ENCODE measurements at regions not wholly inside any gene's neighbourhood (a gene's known extent, or its start where the extent isn't known, plus 50 kb on each side); places are given as distances from the start of the nearest gene placed in this dataset.

DNA sequence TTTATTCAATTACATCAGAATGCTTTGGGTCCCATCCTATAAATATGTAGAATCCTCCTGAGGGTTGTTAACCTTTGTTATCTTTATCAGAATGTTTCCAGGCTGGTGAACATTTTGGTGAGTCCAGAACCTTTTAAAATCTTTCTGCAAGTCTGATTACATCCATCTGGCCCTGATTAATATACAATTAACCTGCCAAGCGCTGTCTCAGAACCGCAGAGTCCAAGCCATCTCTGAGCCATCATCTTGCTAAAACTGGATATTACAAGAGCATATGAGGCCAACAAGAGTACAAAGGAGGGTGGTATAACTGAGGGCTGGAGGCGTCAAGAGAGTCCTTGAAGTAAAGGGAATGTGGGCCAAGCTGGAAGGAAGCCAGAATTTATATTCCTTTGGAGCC, 88.6 kb upstream of the ZC3H11B start:
- Histone ChIP-seq H4K20me1 (no peaks in the 10 kb centered on the region), H3K27me3 (no peaks in the 10 kb centered on the region), H3K9me3 (replicated peaks in 1 of 11) (no peaks in the 10 kb centered on the region), H3K4me2 (no peak overlapping the region), H3K4me1 (peaks cover 0 to 4% (median 0%) of the 10 kb centered on the region in 10 experiments; a peak in 1 of 20 replicates), H3K4me3 (no peak overlapping the region), H3K36me3 (no peaks in the 10 kb centered on the region), H3K27ac (no peak overlapping the region), H3K9ac (no peak overlapping the region)
- no peak for TF ChIP-seq Cebpa-rat (IDR thresholded peaks at IDR 0.05)

DNA sequence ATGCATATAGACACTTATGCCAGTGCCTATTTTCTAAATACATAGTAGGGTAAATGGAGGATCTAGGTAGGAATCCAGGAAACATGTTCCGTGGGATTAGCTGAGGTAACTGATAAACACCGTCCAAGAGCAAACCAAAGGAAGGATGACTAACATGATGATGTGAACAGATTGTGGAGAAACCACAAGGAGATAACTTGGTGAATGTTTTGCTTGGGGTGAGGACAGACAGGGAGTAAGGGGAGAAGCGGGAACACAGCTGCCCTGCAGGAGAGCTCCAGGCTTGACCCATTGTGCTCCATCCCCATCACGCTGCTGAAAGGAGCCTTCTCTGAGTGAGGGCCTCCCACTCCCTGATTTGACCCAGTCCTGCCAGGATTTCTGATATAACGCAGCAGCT, 87.0 kb upstream of the ZC3H11B start:
- Histone ChIP-seq H3K27ac (no peak overlapping the region), H4K20me1 (no peaks in the 10 kb centered on the region), H3K9ac (no peak overlapping the region), H3K4me2 (no peak overlapping the region), H3K4me3 (no peak overlapping the region), H3K4me1 (peaks cover 0 to 4% (median 0%) of the 10 kb centered on the region in 10 experiments; a peak in 1 of 20 replicates), H3K36me3 (no peaks in the 10 kb centered on the region), H3K27me3 (no peaks in the 10 kb centered on the region), H3K9me3 (replicated peaks in 1 of 11) (no peaks in the 10 kb centered on the region)
- TF ChIP-seq Cebpa-rat (IDR thresholded peaks at IDR 0.05) = no peak

DNA sequence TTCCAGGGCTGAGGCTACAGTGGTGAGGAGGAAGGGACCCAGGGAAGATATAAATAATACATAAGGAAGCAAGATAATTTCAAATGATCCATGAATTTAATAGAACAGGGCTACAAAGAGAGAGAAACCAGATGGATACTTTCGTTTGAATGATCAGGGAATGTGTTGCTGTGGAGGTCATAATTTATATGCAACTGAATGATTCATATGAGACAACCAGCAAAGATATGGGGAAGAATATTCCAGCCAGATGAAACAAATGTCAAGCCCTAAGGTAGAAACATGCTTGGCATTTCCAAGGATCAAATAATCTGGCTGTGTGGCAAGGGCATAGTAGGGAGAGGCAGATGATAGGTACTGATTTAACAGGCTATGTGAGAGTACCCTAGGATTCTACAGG, 84.8 kb upstream of the ZC3H11B start:
- no peak for TF ChIP-seq Cebpa-rat (IDR thresholded peaks at IDR 0.05)

DNA sequence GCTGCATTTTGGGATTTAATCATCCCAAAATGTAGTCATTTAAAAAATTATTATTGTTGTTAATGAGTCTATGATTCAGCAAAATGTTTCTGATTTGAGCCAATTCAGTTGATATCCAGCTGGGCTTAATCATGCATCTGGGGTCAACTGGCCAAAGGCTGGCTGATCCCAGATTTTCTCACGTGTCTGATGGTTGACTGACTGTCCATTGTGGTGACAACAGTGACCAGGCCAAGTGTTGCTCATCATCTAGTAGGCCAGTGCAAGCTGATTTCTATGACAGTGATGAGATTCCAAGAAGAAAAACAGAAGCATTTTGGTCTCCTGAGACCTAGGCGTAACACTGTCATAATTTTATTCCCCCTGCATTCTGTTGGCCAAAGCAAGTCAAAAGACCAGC, 80.1 kb upstream of the ZC3H11B start:
- Histone ChIP-seq H3K4me1 (peaks cover 0 to 22% (median 0%) of the 10 kb centered on the region in 10 experiments; a peak in 3 of 20 replicates), H3K27me3 (no peaks in the 10 kb centered on the region), H3K36me3 (no peaks in the 10 kb centered on the region), H3K4me3 (no peak overlapping the region), H3K9ac (no peak overlapping the region), H4K20me1 (no peaks in the 10 kb centered on the region), H3K4me2 (no peak overlapping the region), H3K9me3 (replicated peaks in 1 of 11) (no peaks in the 10 kb centered on the region), H3K27ac (no peak overlapping the region)
- TF ChIP-seq Cebpa-rat (IDR thresholded peaks at IDR 0.05) = no peak

More for the DNA sequence above, 84.8 kb upstream of the ZC3H11B start:
- H3K4me1 ChIP-seq = peaks cover 0 to 4% (median 0%) of the 10 kb centered on the region in 10 experiments; a peak in 1 of 20 replicates
- no peaks in the 10 kb centered on the region for H3K9me3 ChIP-seq (replicated peaks in 1 of 11)
- no peak overlapping the region for H3K4me3 ChIP-seq
- no peak overlapping the region for H3K9ac ChIP-seq
- H3K36me3 ChIP-seq = no peaks in the 10 kb centered on the region
- H3K4me2 ChIP-seq = no peak overlapping the region
- H4K20me1 ChIP-seq = no peaks in the 10 kb centered on the region
- H3K27ac ChIP-seq = no peak overlapping the region
- H3K27me3 ChIP-seq = no peaks in the 10 kb centered on the region

DNA sequence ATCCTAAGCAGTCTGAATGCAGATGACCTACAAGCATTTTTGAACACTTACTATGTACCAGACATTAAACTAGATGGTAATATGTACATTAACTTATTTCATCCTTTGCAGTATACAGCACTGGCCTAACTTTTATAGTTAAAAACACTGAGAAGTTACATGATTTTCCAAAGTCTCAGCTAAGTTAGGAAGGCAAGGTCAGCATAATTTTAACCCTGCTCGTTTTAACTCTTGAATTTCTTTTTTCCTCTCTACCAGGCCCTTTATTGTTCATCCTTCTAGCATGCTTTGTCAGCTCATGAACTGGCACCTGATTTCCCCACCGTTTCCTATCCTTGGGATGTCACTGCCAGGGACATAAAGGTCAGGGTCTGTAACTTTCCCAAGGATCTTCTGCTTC, 76.9 kb upstream of the ZC3H11B start:
- no peak overlapping the region for H3K27ac ChIP-seq
- no peaks in the 10 kb centered on the region for H3K27me3 ChIP-seq
- H3K9me3 ChIP-seq (replicated peaks in 1 of 11) = no peaks in the 10 kb centered on the region
- H3K9ac ChIP-seq = no peak overlapping the region
- no peak for TF ChIP-seq Cebpa-rat (IDR thresholded peaks at IDR 0.05)
- no peaks in the 10 kb centered on the region for H3K36me3 ChIP-seq
- H4K20me1 ChIP-seq = no peaks in the 10 kb centered on the region
- peaks cover 0 to 28% (median 0%) of the 10 kb centered on the region in 10 experiments; a peak in 3 of 20 replicates for H3K4me1 ChIP-seq
- H3K4me3 ChIP-seq = no peak overlapping the region
- peak overlapping the region in 2 of 11 experiments; percentile 29 to 56; a peak in 3 of 22 replicates for H3K4me2 ChIP-seq

DNA sequence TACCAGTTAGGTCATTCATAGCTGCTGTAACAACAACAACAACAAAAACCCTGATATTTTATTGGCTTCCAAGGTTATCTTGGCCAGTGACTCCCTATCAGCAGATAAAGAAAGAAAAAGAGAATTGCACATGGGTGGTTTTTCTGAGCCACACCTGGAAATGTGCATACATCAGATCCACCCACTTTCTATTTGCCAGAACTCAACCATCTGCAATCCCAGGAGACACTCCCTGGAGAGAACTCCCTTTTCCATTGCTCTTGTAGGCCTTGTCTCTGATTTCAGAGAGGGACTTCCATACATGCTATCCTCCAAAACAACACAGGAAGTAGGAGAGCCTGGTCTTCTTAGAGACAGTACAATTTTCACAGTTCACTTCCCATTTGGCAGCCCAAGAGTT, 74.9 kb upstream of the ZC3H11B start:
- H3K9ac ChIP-seq = no peak overlapping the region
- H3K4me3 ChIP-seq = no peak overlapping the region
- no peaks in the 10 kb centered on the region for H3K36me3 ChIP-seq
- peak overlapping the region in 2 of 11 experiments; percentile 38 to 71; a peak in 3 of 22 replicates for H3K4me2 ChIP-seq
- peaks cover 0 to 39% (median 1%) of the 10 kb centered on the region in 10 experiments; a peak in 9 of 20 replicates for H3K4me1 ChIP-seq
- no peak overlapping the region for H3K27ac ChIP-seq
- no peaks in the 10 kb centered on the region for H3K9me3 ChIP-seq (replicated peaks in 1 of 11)
- H4K20me1 ChIP-seq = no peaks in the 10 kb centered on the region
- H3K27me3 ChIP-seq = no peaks in the 10 kb centered on the region
- no peak for TF ChIP-seq Cebpa-rat (IDR thresholded peaks at IDR 0.05)

DNA sequence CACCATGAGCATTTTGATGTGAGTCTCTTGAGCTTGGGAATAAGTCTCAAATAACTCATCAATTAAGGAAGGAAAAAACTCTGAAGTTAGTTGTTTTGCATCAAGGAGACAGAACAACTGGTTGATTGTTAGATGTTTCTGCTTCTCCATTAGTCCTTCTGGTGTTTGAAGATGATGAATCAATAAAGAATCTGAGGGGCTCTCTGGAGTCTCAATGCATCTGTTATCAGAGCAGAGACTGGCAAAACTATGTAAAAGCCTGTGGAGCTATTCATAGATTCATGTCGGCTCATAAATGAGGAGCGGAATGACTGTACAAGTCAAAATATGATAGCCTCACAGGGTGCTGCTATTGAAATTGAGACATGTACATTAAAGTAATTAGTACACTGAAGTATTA, 73.3 kb upstream of the ZC3H11B start:
- Histone ChIP-seq H3K9me3 (replicated peaks in 1 of 11) (no peaks in the 10 kb centered on the region), H3K4me2 (no peak overlapping the region)

DNA sequence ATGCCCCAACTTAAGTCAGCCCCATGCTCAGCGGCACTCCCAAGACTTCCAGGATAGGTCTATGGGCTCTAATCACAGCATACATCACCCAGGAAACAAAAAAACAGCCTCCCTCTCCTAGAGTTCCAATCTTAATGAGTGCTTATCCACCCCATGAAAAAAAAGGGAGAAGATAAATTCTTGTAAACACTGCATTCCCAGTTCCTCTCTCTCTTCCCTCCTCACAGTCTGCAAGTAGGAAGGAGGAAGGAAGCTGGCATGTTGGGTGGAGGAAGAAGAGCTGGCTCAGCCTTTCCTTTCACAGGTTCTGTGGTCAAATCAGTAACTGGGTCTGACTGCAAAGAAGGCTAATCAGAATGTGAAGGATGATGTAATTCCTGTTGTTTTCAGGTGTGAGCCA, 69.9 kb upstream of the ZC3H11B start:
- Histone ChIP-seq H3K4me3 (no peak overlapping the region), H3K27ac (no peak overlapping the region), H3K9ac (no peak overlapping the region), H3K27me3 (no peaks in the 10 kb centered on the region), H3K36me3 (no peaks in the 10 kb centered on the region), H3K4me1 (peaks cover 0 to 20% (median 3%) of the 10 kb centered on the region in 10 experiments; a peak in 9 of 20 replicates), H4K20me1 (no peaks in the 10 kb centered on the region), H3K9me3 (replicated peaks in 1 of 11) (no peaks in the 10 kb centered on the region), H3K4me2 (peak overlapping the region in 5 of 11 experiments; percentile 21 to 84 (median 59); a peak in 9 of 22 replicates)
- no peak for TF ChIP-seq Cebpa-rat (IDR thresholded peaks at IDR 0.05)

More for the DNA sequence above, 73.3 kb upstream of the ZC3H11B start:
- Histone ChIP-seq H3K27ac (no peak overlapping the region), H3K4me3 (no peak overlapping the region), H3K27me3 (no peaks in the 10 kb centered on the region), H3K4me1 (peaks cover 0 to 44% (median 3%) of the 10 kb centered on the region in 10 experiments; a peak in 9 of 20 replicates), H3K36me3 (no peaks in the 10 kb centered on the region), H4K20me1 (no peaks in the 10 kb centered on the region), H3K9ac (no peak overlapping the region)
- TF ChIP-seq Cebpa-rat (IDR thresholded peaks at IDR 0.05) = no peak

DNA sequence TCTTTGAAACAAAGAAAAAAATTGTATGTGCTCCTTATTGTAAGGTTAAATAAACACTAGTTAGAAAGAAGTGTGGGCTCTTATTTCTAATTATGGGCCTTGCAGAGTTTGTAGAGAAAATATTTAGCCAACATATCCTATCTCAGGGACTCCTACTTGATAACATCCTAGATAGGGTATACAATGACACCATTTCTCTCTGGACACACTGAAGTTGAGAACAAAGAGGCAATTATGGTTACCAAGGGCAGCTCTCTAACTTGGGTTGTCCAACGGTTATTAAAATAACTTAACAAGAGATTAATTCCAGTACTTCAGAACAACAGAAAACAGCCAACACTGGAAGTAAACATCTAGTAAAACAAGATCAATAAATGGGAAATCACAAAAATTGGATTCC, 69.0 kb upstream of the ZC3H11B start:
- Histone ChIP-seq H3K4me2 (no peak overlapping the region), H3K36me3 (no peaks in the 10 kb centered on the region), H3K27ac (no peak overlapping the region), H3K27me3 (no peaks in the 10 kb centered on the region), H4K20me1 (no peaks in the 10 kb centered on the region), H3K9me3 (replicated peaks in 1 of 11) (no peaks in the 10 kb centered on the region), H3K4me1 (peaks cover 0 to 16% (median 3%) of the 10 kb centered on the region in 10 experiments; a peak in 9 of 20 replicates), H3K4me3 (no peak overlapping the region), H3K9ac (no peak overlapping the region)
- no peak for TF ChIP-seq Cebpa-rat (IDR thresholded peaks at IDR 0.05)

DNA sequence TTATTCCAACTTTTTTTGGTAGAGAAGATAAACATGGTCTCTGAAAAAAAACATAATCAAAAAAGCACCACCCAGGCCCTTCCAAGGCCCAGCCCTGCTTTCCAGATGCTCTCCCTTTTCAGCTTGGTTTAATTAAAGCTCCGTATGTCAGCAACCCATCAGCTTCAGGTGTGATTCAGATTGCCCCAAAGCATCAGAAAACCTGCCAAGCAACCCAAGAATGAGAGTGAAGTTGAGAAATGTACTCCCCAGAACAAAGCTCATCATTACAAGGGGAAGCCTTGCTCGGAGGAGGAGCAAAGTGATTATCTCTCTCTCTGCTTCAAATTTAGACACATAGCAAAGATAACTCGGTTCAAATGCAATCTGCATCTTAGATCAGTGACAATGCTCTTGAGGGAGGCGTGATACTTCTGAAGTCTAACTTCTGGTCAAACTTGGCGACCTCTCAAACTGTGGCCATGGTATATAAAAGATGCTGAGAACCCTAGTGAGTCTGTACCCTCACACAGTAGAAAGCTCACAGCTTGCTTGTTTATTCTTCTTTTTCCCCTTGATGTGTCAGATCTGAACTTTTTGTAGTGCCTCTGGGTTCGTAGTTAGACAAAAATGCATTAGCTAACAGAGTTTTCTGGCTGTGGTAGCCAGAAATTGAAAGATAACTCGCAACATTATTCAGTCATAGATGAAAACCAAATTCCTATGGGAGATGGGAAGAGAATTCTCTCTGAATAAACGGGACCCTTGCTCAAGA, 63.3 kb upstream of the ZC3H11B start:
- Histone ChIP-seq H3K4me2 (no peak overlapping the region), H3K36me3 (no peaks in the 10 kb centered on the region), H3K27ac (no peak overlapping the region), H3K9me3 (replicated peaks in 1 of 11) (no peaks in the 10 kb centered on the region), H3K4me1 (no peaks in the 10 kb centered on the region), H3K4me3 (no peak overlapping the region), H4K20me1 (no peaks in the 10 kb centered on the region), H3K27me3 (no peaks in the 10 kb centered on the region), H3K9ac (no peak overlapping the region)
- no peak for TF ChIP-seq Cebpa-rat (IDR thresholded peaks at IDR 0.05)
